Adrenal gland (tissue), 9 donors: ENCODE measurements at regions not wholly inside any gene's neighbourhood (a gene's known extent, or its start where the extent isn't known, plus 50 kb on each side); places are given as distances from the start of the nearest gene placed in this dataset.

Experiments
- DNase-seq, 7 donors: peaks; one replicate each; pipeline ENCODE4 v3.0.0-alpha.2; 2019 to 2020
- H3K27ac ChIP-seq, 5 donors: fragments of 200-600 bp; sonication (generic) in 4 of 5; 1 replicate in 3 of 5; 2 replicates in 2 of 5; pipeline versions ENCODE4 v1.5.1 to v1.8.0; 2016 to 2020; ENCODE audit warnings: mild to moderate bottlenecking in 1 of 5
- H3K27me3 ChIP-seq: fragments of 200-600 bp; 2 replicates; pipeline ENCODE4 v1.8.0; 2021
- H3K36me3 ChIP-seq, 2 donors: fragments of 200-600 bp; replicated peaks in 1 of 2; 1 replicate in 1 of 2; 2 replicates in 1 of 2; pipeline versions ENCODE4 v1.5.1 to v1.8.0; 2018 to 2022
- H3K4me1 ChIP-seq, 2 donors: fragments of 200-600 bp; replicated peaks in 1 of 2; 1 replicate in 1 of 2; 2 replicates in 1 of 2; pipeline versions ENCODE4 v1.5.1 to v1.8.0; 2018 to 2021
- H3K4me3 ChIP-seq, 4 donors: fragments of 200-600 bp; sonication (generic) in 3 of 4; one replicate each; pipeline ENCODE4 v1.5.1; 2016 to 2018
- H3K9me3 ChIP-seq, 3 donors: fragments of 200-600 bp; sonication (generic) in 1 of 3; replicated peaks in 1 of 3; 1 replicate in 2 of 3; 2 replicates in 1 of 3; pipeline versions ENCODE4 v1.5.1 to v1.8.0; 2016 to 2021
- POLR2A ChIP-seq, 2 donors: fragments of 450-650 bp; IDR thresholded peaks; one replicate each; pipeline ENCODE4 v1.6.1; 2017; ENCODE audit warnings: antibody characterized with exemption in 2 of 2, mild to moderate bottlenecking in 2 of 2, moderate library complexity in 1 of 2
- WGBS, 4 donors: extraction: QIAGEN DNeasy Blood & Tissue Kit in 2 of 4; methylation state at CpG; one replicate each; pipeline versions ENCODE4 v1.1.5 to v1.1.7; 2013 to 2017; 5-methylcytosine and 5-hydroxymethylcytosine counted together
- intact Hi-C, 2 donors: fragments of 100-400 bp; cut with DNase I; formaldehyde crosslinking; loops; one replicate each; pipeline versions ENCODE4 v1.14.1 to v1.15.0; 2022 to 2023
- TF ChIP-seq, protein P1 (sequence below), 6 experiments: fragments of 450-650 bp in 4 of 6; fragments of 200-600 bp in 2 of 6; sonication (generic) in 1 of 6; IDR thresholded peaks; 1 replicate in 5 of 6; 2 replicates in 1 of 6; pipeline versions ENCODE4 v1.5.1 to v1.8.0; 2016 to 2021; ENCODE audit warnings: antibody characterized with exemption in 6 of 6, mild to moderate bottlenecking in 2 of 6, moderate library complexity in 1 of 6
- donor health status: healthy with polysubstance abuse.
- donor health status: Bipolar disorder and iron deficiency.
- donor health status: DM: yes; HTN: yes; CAD: no.
- donor health status: DM: no; HTN: no; CAD: no.
- donor health status: DM: no; HTN: no; CAD: no.

DNA sequence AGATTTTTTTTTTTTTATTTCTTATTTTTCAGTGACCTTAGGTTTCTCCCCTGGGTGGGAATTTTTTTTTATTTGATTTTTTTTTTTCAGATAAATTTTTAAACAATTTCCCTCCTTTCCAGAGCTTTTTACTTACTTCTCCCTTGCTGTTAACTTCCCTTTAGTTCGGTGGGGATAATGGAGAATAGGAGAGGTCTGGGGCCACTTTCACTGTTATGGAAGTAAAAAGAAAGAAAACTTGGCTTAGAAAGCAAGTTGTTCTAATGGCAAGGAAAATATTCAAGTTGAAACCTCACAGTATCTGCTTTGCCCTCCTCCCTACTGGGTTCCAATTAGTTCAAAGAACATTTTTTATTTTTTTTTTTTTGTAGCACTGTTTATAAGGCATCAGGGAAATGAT is 537.1 kb upstream of the NXPH2 start:
- no peaks in the 10 kb centered on the region for H3K9me3 ChIP-seq
- H3K27me3 ChIP-seq = no peaks in the 10 kb centered on the region
- H3K36me3 ChIP-seq = no peaks in the 10 kb centered on the region
- H3K4me1 ChIP-seq = no peaks in the 10 kb centered on the region
- WGBS, 4 donors = 22 to 48% (median 44%) methylated on average over 1 of the region's 1 CpG
- TF ChIP-seq, protein P1, sequence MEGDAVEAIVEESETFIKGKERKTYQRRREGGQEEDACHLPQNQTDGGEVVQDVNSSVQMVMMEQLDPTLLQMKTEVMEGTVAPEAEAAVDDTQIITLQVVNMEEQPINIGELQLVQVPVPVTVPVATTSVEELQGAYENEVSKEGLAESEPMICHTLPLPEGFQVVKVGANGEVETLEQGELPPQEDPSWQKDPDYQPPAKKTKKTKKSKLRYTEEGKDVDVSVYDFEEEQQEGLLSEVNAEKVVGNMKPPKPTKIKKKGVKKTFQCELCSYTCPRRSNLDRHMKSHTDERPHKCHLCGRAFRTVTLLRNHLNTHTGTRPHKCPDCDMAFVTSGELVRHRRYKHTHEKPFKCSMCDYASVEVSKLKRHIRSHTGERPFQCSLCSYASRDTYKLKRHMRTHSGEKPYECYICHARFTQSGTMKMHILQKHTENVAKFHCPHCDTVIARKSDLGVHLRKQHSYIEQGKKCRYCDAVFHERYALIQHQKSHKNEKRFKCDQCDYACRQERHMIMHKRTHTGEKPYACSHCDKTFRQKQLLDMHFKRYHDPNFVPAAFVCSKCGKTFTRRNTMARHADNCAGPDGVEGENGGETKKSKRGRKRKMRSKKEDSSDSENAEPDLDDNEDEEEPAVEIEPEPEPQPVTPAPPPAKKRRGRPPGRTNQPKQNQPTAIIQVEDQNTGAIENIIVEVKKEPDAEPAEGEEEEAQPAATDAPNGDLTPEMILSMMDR (IDR thresholded peaks at IDR 0.05) = no peak
- TF ChIP-seq POLR2A (IDR thresholded peaks at IDR 0.05) = no peak
- intact Hi-C loops = no loop called here
- no peak overlapping the region for H3K27ac ChIP-seq
- DNase-seq = no peak
- H3K4me3 ChIP-seq = no peak overlapping the region

DNA sequence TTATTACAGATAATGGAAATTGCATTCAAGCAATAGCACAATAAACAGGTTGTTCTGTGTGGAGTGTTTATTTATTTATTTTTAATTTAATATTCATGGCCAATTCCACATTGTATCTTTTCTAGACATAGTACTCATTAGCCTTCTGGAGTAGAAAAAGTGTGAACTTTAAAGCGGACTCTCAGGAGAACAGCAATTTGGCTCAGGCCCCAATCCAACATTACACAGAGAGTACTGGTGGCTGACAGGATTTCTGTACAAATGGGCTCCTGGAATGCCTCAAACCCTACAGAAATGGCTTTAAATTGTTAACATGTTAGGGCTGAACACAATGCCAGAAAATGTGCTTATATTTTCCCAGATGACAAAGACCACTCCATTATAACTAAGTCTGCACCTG is 533.9 kb upstream of the NXPH2 start:
- TF ChIP-seq, protein P1 (IDR thresholded peaks at IDR 0.05) = no peak
- no peak for TF ChIP-seq POLR2A (IDR thresholded peaks at IDR 0.05)
- no peak overlapping the region for H3K27ac ChIP-seq
- H3K36me3 ChIP-seq = no peaks in the 10 kb centered on the region
- WGBS, 4 donors = 71 to 100% (median 80%) methylated on average over 1 of the region's 1 CpG
- H3K27me3 ChIP-seq = no peaks in the 10 kb centered on the region
- intact Hi-C loops = no loop called here
- no peak overlapping the region for H3K4me3 ChIP-seq
- DNase-seq = no peak
- H3K9me3 ChIP-seq = no peaks in the 10 kb centered on the region
- no peaks in the 10 kb centered on the region for H3K4me1 ChIP-seq

DNA sequence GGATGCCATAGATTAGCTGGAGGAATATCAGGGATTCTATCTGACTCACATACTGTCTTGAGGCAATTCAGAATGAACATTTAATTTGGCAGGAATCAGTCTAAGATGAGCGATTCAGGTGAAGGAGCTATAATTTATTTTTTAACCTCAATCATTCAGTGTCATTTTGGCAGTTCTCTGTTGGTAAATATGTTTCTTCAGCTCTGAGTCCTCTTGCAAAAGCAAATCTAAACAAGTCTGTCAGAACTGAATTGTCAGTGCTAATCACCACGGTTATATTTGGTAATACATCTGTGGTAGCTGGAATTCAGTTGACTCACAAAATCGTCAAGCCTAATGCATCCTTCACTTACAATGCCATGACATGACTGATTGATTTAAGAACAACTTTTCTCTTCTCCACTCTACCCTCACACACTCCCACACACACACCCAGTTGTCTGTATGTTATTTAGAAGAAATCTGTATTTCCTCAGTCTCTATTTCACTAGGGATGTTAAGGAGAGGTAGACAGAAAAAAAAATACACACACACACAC is 516.6 kb upstream of the NXPH2 start:
- DNase-seq = no peak
- intact Hi-C loops = no loop called here
- TF ChIP-seq, protein P1 (IDR thresholded peaks at IDR 0.05) = no peak
- TF ChIP-seq POLR2A (IDR thresholded peaks at IDR 0.05) = no peak
- no peaks in the 10 kb centered on the region for H3K9me3 ChIP-seq
- H3K27me3 ChIP-seq = no peaks in the 10 kb centered on the region
- no peaks in the 10 kb centered on the region for H3K4me1 ChIP-seq
- H3K36me3 ChIP-seq = no peaks in the 10 kb centered on the region
- no peak overlapping the region for H3K4me3 ChIP-seq
- 49 to 53% (median 50%) methylated on average over 3 of the region's 3 CpGs for WGBS, 4 donors
- no peak overlapping the region for H3K27ac ChIP-seq

DNA sequence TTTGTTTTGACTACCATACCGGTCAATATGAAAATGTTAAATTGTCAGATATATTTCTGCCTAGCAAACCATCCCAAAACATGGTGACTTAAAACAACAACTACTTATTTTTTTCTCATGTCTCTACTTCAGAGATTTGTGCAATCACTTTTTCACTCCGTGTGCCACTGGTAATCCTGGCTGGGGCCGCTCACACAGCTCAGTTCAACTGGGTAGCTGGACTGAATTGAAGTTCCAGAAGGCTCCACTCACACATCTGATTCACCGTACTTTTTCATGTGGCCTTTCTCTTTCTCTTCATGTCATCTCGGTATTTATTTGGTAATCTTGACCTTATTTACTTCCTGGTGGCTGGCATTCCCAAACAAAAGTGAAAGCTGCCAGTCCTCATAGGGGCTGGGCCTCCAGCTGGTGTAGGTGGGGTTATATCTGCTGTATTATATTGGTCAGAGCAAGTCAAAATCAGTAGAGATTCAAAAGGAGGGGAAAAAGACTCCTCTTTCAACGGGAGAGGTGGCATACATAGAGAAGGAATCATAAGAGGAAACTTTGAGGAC is 513.9 kb upstream of the NXPH2 start:
- no peak for TF ChIP-seq POLR2A (IDR thresholded peaks at IDR 0.05)
- TF ChIP-seq, protein P1 (IDR thresholded peaks at IDR 0.05) = no peak
- Histone ChIP-seq H3K4me3 (no peak overlapping the region), H3K9me3 (no peaks in the 10 kb centered on the region), H3K27me3 (no peaks in the 10 kb centered on the region), H3K27ac (no peak overlapping the region), H3K4me1 (no peaks in the 10 kb centered on the region), H3K36me3 (no peaks in the 10 kb centered on the region)
- WGBS, 4 donors = 61 to 68% (median 63%) methylated on average over 6 of the region's 6 CpGs
- DNase-seq = no peak
- intact Hi-C loops = no loop called here
